K562 (cell line): ENCODE measurements at regions not wholly inside any gene's neighbourhood (a gene's known extent, or its start where the extent isn't known, plus 50 kb on each side); places are given as distances from the start of the nearest gene placed in this dataset.

Experiments used
- ATAC-seq: fragments of 200-7000 bp; cut with Tn5 transposase; 3 replicates; pipeline ENCODE4 v1.9.1; 2020; ENCODE audit warnings: moderate library complexity
- BruUV-seq: library from RNA; stranded (reverse); fragments of 400-500 nt; replicated peaks from 2 replicates; lab custom pipeline; 2021; lab: Mats Ljungman, UMichigan
- CTCF ChIA-PET: fragments of 300-600 bp; formaldehyde crosslinking; extraction: SDS; loops from one replicate; lab custom pipeline; 2021; ENCODE audit warnings: low intra/inter-chr PET ratio; lab: Yijun Ruan, JAX
- POLR2A ChIA-PET: fragments of 300-600, 350-650 bp; sonication (Branson Sonifier 250); formaldehyde crosslinking; extraction: SDS; loops from one replicate; lab custom pipeline; 2021; ENCODE audit warnings: antibody characterized with exemption, inconsistent platforms; lab: Yijun Ruan, JAX
- DNase-seq, 4 experiments: peaks; one replicate each; pipeline versions ENCODE4 v3.0.0 to v3.0.0-alpha.2; 2011 to 2018; ENCODE audit warnings: low spot score in 3 of 4, mixed read lengths in 3 of 4; ENCODE audit errors: extremely low read depth in 1 of 4
- FAIRE-seq: peaks from 2 replicates; lab custom pipeline; 2011; peaks lifted over from hg19 to GRCh38; lab: Jason Lieb, UNC
- H2AFZ ChIP-seq: 2 replicates; pipeline ENCODE4 v1.6.0; 2011; ENCODE audit warnings: low read depth, low read length, control low read depth, inconsistent platforms
- H3K27ac ChIP-seq: fragments of 200-600 bp; 3 replicates; pipeline ENCODE4 v1.8.0; 2011; ENCODE audit warnings: low read depth, mild to moderate bottlenecking, control low read depth, inconsistent platforms, low read length, moderate library complexity, mixed read lengths; ENCODE audit errors: extremely low read depth
- H3K27me3 ChIP-seq, 2 experiments: fragments of 300-600 bp in 1 of 2; 2 replicates in 1 of 2; 3 replicates in 1 of 2; pipeline versions ENCODE4 v1.6.0 to v1.8.0; 2011; ENCODE audit warnings: inconsistent platforms in 2 of 2, low read length in 2 of 2, mild to moderate bottlenecking in 1 of 2, mixed read lengths in 1 of 2, moderate library complexity in 1 of 2; ENCODE audit not compliant: control insufficient read depth in 2 of 2, insufficient read depth in 2 of 2
- H3K36me3 ChIP-seq: fragments of 300-600 bp; 3 replicates; pipeline ENCODE4 v1.8.0; 2011; ENCODE audit warnings: mild to moderate bottlenecking, low read length, inconsistent platforms; ENCODE audit not compliant: control insufficient read depth, insufficient read depth
- H3K4me1 ChIP-seq, 2 experiments: fragments of 200-600 bp in 1 of 2; replicated peaks in 1 of 2; 2 replicates in 1 of 2; 3 replicates in 1 of 2; pipeline versions ENCODE4 v1.5.1 to v1.8.0; 2011; ENCODE audit warnings: inconsistent platforms in 2 of 2, low read length in 2 of 2, mild to moderate bottlenecking in 1 of 2, mixed read lengths in 1 of 2, moderate library complexity in 1 of 2; ENCODE audit not compliant: control insufficient read depth in 2 of 2, insufficient read depth in 2 of 2
- H3K4me2 ChIP-seq: 2 replicates; pipeline ENCODE4 v1.6.1; 2011; ENCODE audit warnings: low read length, control low read depth, inconsistent platforms, mixed read lengths; ENCODE audit not compliant: insufficient read depth
- H3K4me3 ChIP-seq: fragments of 200-600 bp; sonication (generic), shearing (Covaris generic); 2 replicates; pipeline ENCODE4 v1.5.1; 2016; ENCODE audit warnings: control low read depth, inconsistent platforms
- H3K79me2 ChIP-seq: fragments of 200-600 bp; 3 replicates; pipeline ENCODE4 v1.8.0; 2011; ENCODE audit warnings: low read length, inconsistent platforms; ENCODE audit not compliant: control insufficient read depth, insufficient read depth
- H3K9ac ChIP-seq, 2 experiments: 2 replicates each; pipeline versions ENCODE4 v1.6.0 to v1.6.1; 2011; ENCODE audit warnings: low read depth in 2 of 2, low read length in 2 of 2, control low read depth in 1 of 2, inconsistent platforms in 1 of 2, mild to moderate bottlenecking in 1 of 2, mixed read lengths in 1 of 2; ENCODE audit not compliant: insufficient read depth in 1 of 2
- H3K9me1 ChIP-seq: one replicate; pipeline ENCODE4 v1.6.0; 2011; ENCODE audit warnings: inconsistent platforms, mild to moderate bottlenecking, low read length, moderate library complexity; ENCODE audit not compliant: control insufficient read depth, insufficient read depth
- H3K9me3 ChIP-seq: replicated peaks from 2 replicates; pipeline ENCODE4 v1.5.1; 2011; ENCODE audit warnings: low read depth, low read length, inconsistent platforms; ENCODE audit not compliant: control insufficient read depth, insufficient read depth
- H4K20me1 ChIP-seq: replicated peaks from 2 replicates; pipeline ENCODE4 v1.6.1; 2011; ENCODE audit warnings: low read length, inconsistent platforms, mixed read lengths; ENCODE audit not compliant: control insufficient read depth, insufficient read depth
- CHD2 ChIP-seq: IDR thresholded peaks from 2 replicates; pipeline ENCODE4 v1.6.1; 2011; ENCODE audit warnings: low read depth, low read length
- FOXK1 ChIP-seq: sonication (generic); formaldehyde crosslinking; IDR thresholded peaks from 2 replicates; pipeline ENCODE4 v1.8.0; 2022; ENCODE audit warnings: missing genetic modification reagents, mild to moderate bottlenecking, borderline replicate concordance
- KLF6 ChIP-seq: fragments of 250-450 bp; sonication (Bioruptor Pico); IDR thresholded peaks from 2 replicates; pipeline ENCODE4 v1.4.0; 2020; ENCODE audit warnings: mild to moderate bottlenecking, moderate library complexity, borderline replicate concordance
- NBN ChIP-seq: fragments of 450-650 bp; IDR thresholded peaks from 2 replicates; pipeline ENCODE4 v1.6.1; 2016; ENCODE audit warnings: low read depth, mild to moderate bottlenecking
- POLR2A ChIP-seq: fragments of 450-650 bp; conservative IDR thresholded peaks from 2 replicates; pipeline ENCODE4 v1.6.1; 2016
- POLR2G ChIP-seq: fragments of 200-400 bp; formaldehyde crosslinking; IDR thresholded peaks from 2 replicates; pipeline ENCODE4 v1.6.1; 2017; ENCODE audit warnings: low read depth, mild to moderate bottlenecking, antibody characterized with exemption, low read length, moderate library complexity
- PURB ChIP-seq: sonication (generic); formaldehyde crosslinking; IDR thresholded peaks from 2 replicates; pipeline ENCODE4 v1.9.0; 2021; ENCODE audit warnings: low read depth, mild to moderate bottlenecking, missing genetic modification reagents
- RFX5 ChIP-seq: IDR thresholded peaks from 2 replicates; pipeline ENCODE4 v1.6.1; 2011; ENCODE audit warnings: low read depth, mild to moderate bottlenecking, improper control_type of control experiment, low read length
- SIN3B ChIP-seq: fragments of 450-650 bp; IDR thresholded peaks from 2 replicates; pipeline ENCODE4 v1.6.1; 2017; ENCODE audit warnings: low read depth, mild to moderate bottlenecking, moderate library complexity
- SNAPC5 ChIP-seq: fragments of 250-450 bp; sonication (Bioruptor Pico); IDR thresholded peaks from 2 replicates; pipeline ENCODE4 v1.8.0; 2021; ENCODE audit warnings: moderate library complexity, mild to moderate bottlenecking, inconsistent platforms
- TAF1 ChIP-seq: IDR thresholded peaks from 2 replicates; pipeline ENCODE4 v1.6.1; 2011; ENCODE audit warnings: mild to moderate bottlenecking, low read length, moderate library complexity; ENCODE audit not compliant: insufficient read depth, control insufficient read depth, severe bottlenecking; ENCODE audit errors: extremely low read depth
- TRIM25 ChIP-seq: fragments of 450-650 bp; IDR thresholded peaks from 2 replicates; pipeline ENCODE4 v1.7.0; 2016; ENCODE audit warnings: borderline replicate concordance
- UBTF ChIP-seq, 2 experiments: IDR thresholded peaks; 2 replicates each; pipeline ENCODE4 v1.6.1; 2012; ENCODE audit warnings: improper control_type of control experiment in 2 of 2, low read depth in 2 of 2, low read length in 2 of 2, borderline replicate concordance in 1 of 2
- ZBTB43 ChIP-seq: sonication (generic); formaldehyde crosslinking; IDR thresholded peaks from 2 replicates; pipeline ENCODE4 v1.8.0; 2023; ENCODE audit warnings: mild to moderate bottlenecking, missing genetic modification reagents
- ZC3H4 ChIP-seq: sonication (generic); formaldehyde crosslinking; IDR thresholded peaks from 2 replicates; pipeline ENCODE4 v1.9.0; 2021; ENCODE audit warnings: missing genetic modification reagents, borderline replicate concordance
- ZNF347 ChIP-seq: fragments of 450-650 bp; formaldehyde crosslinking; IDR thresholded peaks from 2 replicates; pipeline ENCODE4 v1.4.0; 2020; ENCODE audit warnings: low read depth, mild to moderate bottlenecking, moderate library complexity
- WGBS: fragments of 100-300 bp; shearing (Covaris generic); methylation state at CpG from one replicate; pipeline ENCODE4 v1.1.6; 2016; ENCODE audit warnings: low coverage, mixed read lengths; ENCODE audit not compliant: insufficient coverage; ENCODE audit errors: missing lambda C conversion rate; 5-methylcytosine and 5-hydroxymethylcytosine counted together
- in situ Hi-C: fragments of 300-500 bp; cut with MboI; formaldehyde crosslinking; loops from 4 replicates; pipeline ENCODE4 v1.15.0; 2018; ENCODE audit warnings: inconsistent platforms, mixed read lengths
- intact Hi-C: fragments of 100-400 bp; cut with micrococcal nuclease; formaldehyde crosslinking; loops from 2 replicates; pipeline ENCODE4 v1.14.2; 2022

- CTCF ChIA-PET = no interaction called here
- intact Hi-C loops = no loop called here
These were observed 106.4 kb upstream of the GSC start for GRCh38 chr14:94876306-94876705.

More at GRCh38 chr14:94876306-94876705, 106.4 kb upstream of the GSC start:
- BruUV-seq = no TSS peak
- no peak overlapping the region for H3K27ac ChIP-seq
- WGBS = 0% methylated on average over 3 of the region's 4 CpGs
- no peak overlapping the region for H3K9ac ChIP-seq
- no peaks in the 10 kb centered on the region for H3K36me3 ChIP-seq
- FAIRE-seq (no peak), ATAC-seq (no peak), DNase-seq (no peak)
- no peak overlapping the region for H3K4me3 ChIP-seq
- no peaks in the 10 kb centered on the region for H3K9me1 ChIP-seq
- no peak overlapping the region for H3K4me2 ChIP-seq
- no peaks in the 10 kb centered on the region for H3K79me2 ChIP-seq
- TF ChIP-seq POLR2A = no peak
- TF ChIP-seq SIN3B = no peak
- TF ChIP-seq FOXK1 (CRISPR knock-in tag) = no peak
- TF ChIP-seq KLF6 = no peak
- no peak for TF ChIP-seq POLR2G
- TF ChIP-seq SNAPC5 (CRISPR knock-in tag) = no peak
- no peak for TF ChIP-seq RFX5
- TF ChIP-seq TRIM25 = no peak
- TF ChIP-seq ZC3H4 (CRISPR knock-in tag) = no peak
- no peak for TF ChIP-seq NBN
- TF ChIP-seq TAF1 = no peak
- no peak for TF ChIP-seq UBTF (IDR thresholded peaks at IDR 0.05; ENCODE audit: borderline replicate concordance in 1 of 2, low read depth in 2 of 2, low read length in 2 of 2)
- TF ChIP-seq ZNF347 (CRISPR knock-in tag) = no peak
- no peak for TF ChIP-seq CHD2
- no peak for TF ChIP-seq PURB (CRISPR knock-in tag)
- TF ChIP-seq ZBTB43 (CRISPR knock-in tag) = no peak
- H3K9me3 ChIP-seq = no peaks in the 10 kb centered on the region
- POLR2A ChIA-PET = no interaction called here
- in situ Hi-C loops = no loop called here
- no peak overlapping the region for H2AFZ ChIP-seq
- H3K4me1 ChIP-seq = no peaks in the 10 kb centered on the region
- H3K27me3 ChIP-seq = no peaks in the 10 kb centered on the region; a peak in 1 of 5 replicates
- no peaks in the 10 kb centered on the region for H4K20me1 ChIP-seq
